Endodermal cell (in vitro differentiated cells): ENCODE measurements at regions not wholly inside any gene's neighbourhood (a gene's known extent, or its start where the extent isn't known, plus 50 kb on each side); places are given as distances from the start of the nearest gene placed in this dataset.

Experiments used
- DNase-seq: peaks from one replicate; pipeline ENCODE4 v3.0.0-alpha.2; 2017
- H3K27ac ChIP-seq: 2 replicates; pipeline ENCODE4 v1.5.1; 2013; ENCODE audit warnings: mild to moderate bottlenecking, low read depth, low read length, moderate library complexity
- H3K27me3 ChIP-seq: 2 replicates; pipeline ENCODE4 v1.6.1; 2013; ENCODE audit warnings: mild to moderate bottlenecking, low read length, moderate library complexity; ENCODE audit not compliant: insufficient read depth, control insufficient read depth, poor library complexity, severe bottlenecking
- H3K36me3 ChIP-seq: 2 replicates; pipeline ENCODE4 v1.7.0; 2013; ENCODE audit warnings: mild to moderate bottlenecking, low read length, moderate library complexity; ENCODE audit not compliant: control insufficient read depth, insufficient read depth
- H3K4me1 ChIP-seq: one replicate; pipeline ENCODE4 v1.7.0; 2013; ENCODE audit warnings: low read length; ENCODE audit not compliant: control insufficient read depth, insufficient read depth
- H3K4me3 ChIP-seq: 2 replicates; pipeline ENCODE4 v1.5.1; 2013; ENCODE audit warnings: mild to moderate bottlenecking, low read length, moderate library complexity
- H3K9ac ChIP-seq: 2 replicates; pipeline ENCODE4 v1.6.1; 2013; ENCODE audit warnings: mild to moderate bottlenecking, low read length, moderate library complexity; ENCODE audit not compliant: poor library complexity, severe bottlenecking; ENCODE audit errors: extremely low read depth
- H3K9me3 ChIP-seq: 2 replicates; pipeline ENCODE4 v1.6.1; 2013; ENCODE audit warnings: mild to moderate bottlenecking, low read length, moderate library complexity; ENCODE audit not compliant: control insufficient read depth
- H3K27ac Mint-ChIP-seq: 2 replicates; pipeline ENCODE4 v1.8.0; 2020; ENCODE audit warnings: mixed read lengths
- H3K27me3 Mint-ChIP-seq: 2 replicates; pipeline ENCODE4 v1.8.0; 2021; ENCODE audit warnings: mild to moderate bottlenecking, mixed read lengths; ENCODE audit not compliant: insufficient read depth
- H3K36me3 Mint-ChIP-seq: 2 replicates; pipeline ENCODE4 v1.8.0; 2020; ENCODE audit warnings: low read depth, mixed read lengths
- H3K4me1 Mint-ChIP-seq: 2 replicates; pipeline ENCODE4 v1.8.0; 2020; ENCODE audit warnings: mixed read lengths
- H3K4me3 Mint-ChIP-seq: 2 replicates; pipeline ENCODE4 v1.8.0; 2020; ENCODE audit warnings: mild to moderate bottlenecking, moderate library complexity, mixed read lengths
- H3K9me3 Mint-ChIP-seq: 2 replicates; pipeline ENCODE4 v1.8.0; 2020; ENCODE audit warnings: mild to moderate bottlenecking, mixed read lengths
- CTCF ChIP-seq: fragments of 200-600 bp; sonication (generic); conservative IDR thresholded peaks from 2 replicates; pipeline ENCODE4 v1.5.0; 2021; ENCODE audit warnings: antibody characterized with exemption, mild to moderate bottlenecking
- WGBS, 2 experiments: methylation state at CpG; one replicate each; pipeline versions ENCODE4 v1.1.5 to v1.1.7; 2013; ENCODE audit warnings: missing lambda C conversion rate in 2 of 2, mixed read lengths in 1 of 2; ENCODE audit not compliant: insufficient coverage in 1 of 2, insufficient read length in 1 of 2; 5-methylcytosine and 5-hydroxymethylcytosine counted together

- Mint-ChIP-seq H3K36me3 (peaks cover 2% of the 10 kb centered on the region), H3K27me3 (no peaks in the 10 kb centered on the region), H3K9me3 (peaks cover 14% of the 10 kb centered on the region), H3K4me1 (peaks cover 10% of the 10 kb centered on the region), H3K4me3 (no peak overlapping the region), H3K27ac (no peak overlapping the region)
- no peak for DNase-seq
- Histone ChIP-seq H3K27ac (no peak overlapping the region), H3K9me3 (peaks cover 16% of the 10 kb centered on the region), H3K27me3 (no peaks in the 10 kb centered on the region), H3K4me1 (no peaks in the 10 kb centered on the region), H3K36me3 (no peaks in the 10 kb centered on the region), H3K4me3 (no peak overlapping the region), H3K9ac (no peak overlapping the region)
- 89% methylated on average over 1 of the region's 1 CpG; no CpG with 5 or more reads in 1 of the 2 experiments for WGBS, 2 experiments
- TF ChIP-seq CTCF: no peak
These were observed 55.1 kb upstream of the NSMCE3 start for GRCh38 chr15:29324746-29325145.

- Histone ChIP-seq H3K9me3 (peaks cover 16% of the 10 kb centered on the region), H3K4me3 (no peak overlapping the region), H3K9ac (no peak overlapping the region), H3K27ac (no peak overlapping the region), H3K36me3 (no peaks in the 10 kb centered on the region), H3K27me3 (no peaks in the 10 kb centered on the region), H3K4me1 (no peaks in the 10 kb centered on the region)
- peaks cover 14% of the 10 kb centered on the region for H3K9me3 Mint-ChIP-seq
- no peaks in the 10 kb centered on the region for H3K27me3 Mint-ChIP-seq
- peaks cover 10% of the 10 kb centered on the region for H3K4me1 Mint-ChIP-seq
- TF ChIP-seq CTCF: no peak
- H3K27ac Mint-ChIP-seq: no peak overlapping the region
- WGBS, 2 experiments: 100% methylated on average over 1 of the region's 1 CpG; no CpG with 5 or more reads in 1 of the 2 experiments
- H3K36me3 Mint-ChIP-seq: peaks cover 2% of the 10 kb centered on the region
- no peak for DNase-seq
- H3K4me3 Mint-ChIP-seq: no peak overlapping the region
These were observed 53.9 kb upstream of the NSMCE3 start for GRCh38 chr15:29323557-29323956.

- TF ChIP-seq CTCF: no peak
- peaks cover 2% of the 10 kb centered on the region for H3K36me3 Mint-ChIP-seq
- Histone ChIP-seq H3K27me3 (no peaks in the 10 kb centered on the region), H3K4me1 (no peaks in the 10 kb centered on the region), H3K4me3 (no peak overlapping the region), H3K36me3 (no peaks in the 10 kb centered on the region), H3K27ac (no peak overlapping the region), H3K9ac (no peak overlapping the region), H3K9me3 (peaks cover 16% of the 10 kb centered on the region)
- H3K27me3 Mint-ChIP-seq: no peaks in the 10 kb centered on the region
- H3K9me3 Mint-ChIP-seq: peaks cover 14% of the 10 kb centered on the region
- no peak overlapping the region for H3K4me3 Mint-ChIP-seq
- H3K27ac Mint-ChIP-seq: no peak overlapping the region
- H3K4me1 Mint-ChIP-seq: peaks cover 10% of the 10 kb centered on the region
- DNase-seq: no peak
- 42 to 68% methylated on average over 5 to 6 of the region's 6 CpGs for WGBS, 2 experiments
These were observed 52.8 kb upstream of the NSMCE3 start for GRCh38 chr15:29322415-29322814.
